A549 (cell line): ENCODE measurements at regions not wholly inside any gene's neighbourhood (a gene's known extent, or its start where the extent isn't known, plus 50 kb on each side); places are given as distances from the start of the nearest gene placed in this dataset.

Experiments used
- ATAC-seq, 2 experiments: fragments of 200-7000 bp in 1 of 2; fragments of >200 bp in 1 of 2; cut with Nextera tagmentation in 1 of 2; cut with Tn5 transposase in 1 of 2; 3 replicates each; pipeline versions ENCODE4 v1.8.0 to v1.9.1; 2018 to 2020; ENCODE audit warnings: mild to moderate bottlenecking in 1 of 2, moderate library complexity in 1 of 2
- CTCF ChIA-PET: fragments of 300-600 bp; sonication (Branson Sonifier 250); formaldehyde crosslinking; extraction: SDS; loops from one replicate; lab custom pipeline; 2021; ENCODE audit warnings: antibody characterized with exemption, inconsistent platforms; lab: Yijun Ruan, JAX
- POLR2A ChIA-PET: fragments of 350-600 bp; formaldehyde crosslinking; extraction: SDS; loops from one replicate; lab custom pipeline; 2021; ENCODE audit warnings: antibody characterized with exemption, inconsistent platforms; lab: Yijun Ruan, JAX
- DNase-seq, 2 experiments: peaks; one replicate each; pipeline versions ENCODE4 v3.0.0 to v3.0.0-alpha.2; 2011 to 2016; ENCODE audit warnings: low read depth in 1 of 2, low spot score in 1 of 2
- FAIRE-seq: peaks from 2 replicates; lab custom pipeline; 2011; peaks lifted over from hg19 to GRCh38; lab: Jason Lieb, UNC
- H3K27ac ChIP-seq, 2 experiments: fragments of >200 bp; sonication (Bioruptor Twin); formaldehyde crosslinking; 3 replicates each; pipeline ENCODE4 v1.5.1; 2016 to 2017
- H3K4me1 ChIP-seq: fragments of >200 bp; sonication (Bioruptor Twin); formaldehyde crosslinking; 3 replicates; pipeline ENCODE4 v1.6.1; 2016
- H3K4me2 ChIP-seq: fragments of >200 bp; sonication (Bioruptor Twin); formaldehyde crosslinking; 3 replicates; pipeline ENCODE4 v1.6.1; 2016
- H3K4me3 ChIP-seq: fragments of >200 bp; sonication (Bioruptor Twin); formaldehyde crosslinking; 3 replicates; pipeline ENCODE4 v1.5.1; 2016
- H3K9me3 ChIP-seq: fragments of >200 bp; sonication (Bioruptor Twin); formaldehyde crosslinking; 3 replicates; pipeline ENCODE4 v1.6.1; 2016
- ATOH8 ChIP-seq: fragments of 250-450 bp; sonication (Bioruptor Pico); IDR thresholded peaks from 2 replicates; pipeline ENCODE4 v1.5.0; 2020; ENCODE audit warnings: low read depth, mild to moderate bottlenecking, moderate library complexity
- BHLHE40 ChIP-seq: IDR thresholded peaks from 2 replicates; pipeline ENCODE4 v1.6.1; 2012; ENCODE audit warnings: low read depth, low read length, inconsistent platforms
- CHD2 ChIP-seq: fragments of 150-350 bp; IDR thresholded peaks from 2 replicates; pipeline ENCODE4 v1.6.1; 2014; ENCODE audit warnings: low read length; ENCODE audit not compliant: partially characterized antibody
- EHF ChIP-seq: fragments of 250-450 bp; sonication (Bioruptor Pico); IDR thresholded peaks from 2 replicates; pipeline ENCODE4 v1.5.0; 2020; ENCODE audit warnings: mild to moderate bottlenecking
- EP300 ChIP-seq, 2 experiments: fragments of >200 bp; sonication (Bioruptor Twin); formaldehyde crosslinking; IDR thresholded peaks; 2 replicates in 1 of 2; 3 replicates in 1 of 2; pipeline ENCODE4 v1.6.1; 2016 to 2017
- FOSB ChIP-seq: fragments of 250-450 bp; sonication (Bioruptor Pico); IDR thresholded peaks from 2 replicates; pipeline ENCODE4 v1.5.0; 2020; ENCODE audit warnings: mild to moderate bottlenecking, moderate library complexity
- FOXS1 ChIP-seq: fragments of 250-450 bp; sonication (Bioruptor Pico); IDR thresholded peaks from 2 replicates; pipeline ENCODE4 v1.5.0; 2020; ENCODE audit warnings: mild to moderate bottlenecking, moderate library complexity
- HEYL ChIP-seq: fragments of 250-450 bp; sonication (Bioruptor Pico); IDR thresholded peaks from 2 replicates; pipeline ENCODE4 v1.8.0; 2021; ENCODE audit warnings: mild to moderate bottlenecking, moderate library complexity
- HMGXB4 ChIP-seq: fragments of 250-450 bp; sonication (Bioruptor Pico); IDR thresholded peaks from 2 replicates; pipeline ENCODE4 v1.5.0; 2021; ENCODE audit warnings: mild to moderate bottlenecking, moderate library complexity, borderline replicate concordance
- HOXB13 ChIP-seq: fragments of 250-450 bp; sonication (Bioruptor Pico); IDR thresholded peaks from 2 replicates; pipeline ENCODE4 v1.5.0; 2020; ENCODE audit warnings: low read depth, mild to moderate bottlenecking, moderate library complexity
- JUN ChIP-seq, 2 experiments: fragments of >200 bp; sonication (Bioruptor Twin); formaldehyde crosslinking; IDR thresholded peaks; 2 replicates in 1 of 2; 3 replicates in 1 of 2; pipeline ENCODE4 v1.6.1; 2016 to 2017
- KDM1A ChIP-seq: fragments of 200-600 bp; sonication (generic); IDR thresholded peaks from 2 replicates; pipeline ENCODE4 v1.6.1; 2016; ENCODE audit warnings: low read depth, mild to moderate bottlenecking
- MAZ ChIP-seq: fragments of 150-350 bp; IDR thresholded peaks from 2 replicates; pipeline ENCODE4 v1.6.1; 2014; ENCODE audit warnings: antibody characterized with exemption, low read depth, low read length, borderline replicate concordance
- MYC ChIP-seq: IDR thresholded peaks from 2 replicates; pipeline ENCODE4 v1.6.1; 2012; ENCODE audit warnings: mild to moderate bottlenecking, inconsistent platforms, low read length, improper control_type of control experiment, borderline replicate concordance
- PBX3 ChIP-seq: IDR thresholded peaks from 2 replicates; pipeline ENCODE4 v1.6.1; 2012
- POLR2A ChIP-seq: IDR thresholded peaks from 2 replicates; pipeline ENCODE4 v1.6.1; 2012; ENCODE audit warnings: mild to moderate bottlenecking, low read length
- RARB ChIP-seq: fragments of 250-450 bp; sonication (Bioruptor Pico); IDR thresholded peaks from 2 replicates; pipeline ENCODE4 v1.8.0; 2021; ENCODE audit warnings: mild to moderate bottlenecking, moderate library complexity
- RCOR1 ChIP-seq: fragments of 150-350 bp; IDR thresholded peaks from 2 replicates; pipeline ENCODE4 v1.6.1; 2014; ENCODE audit warnings: antibody characterized with exemption, low read length, low read depth
- RFX5 ChIP-seq: fragments of 450-650 bp; IDR thresholded peaks from 2 replicates; pipeline ENCODE4 v1.7.1; 2014; ENCODE audit warnings: antibody characterized with exemption, mild to moderate bottlenecking, moderate library complexity
- SREBF2 ChIP-seq: fragments of 450-650 bp; IDR thresholded peaks from 2 replicates; pipeline ENCODE4 v1.6.1; 2014; ENCODE audit warnings: mild to moderate bottlenecking, moderate library complexity
- TP53 ChIP-seq: fragments of 250-450 bp; sonication (Bioruptor Pico); IDR thresholded peaks from 2 replicates; pipeline ENCODE4 v1.5.0; 2021; ENCODE audit warnings: mild to moderate bottlenecking, moderate library complexity
- USF2 ChIP-seq: fragments of 450-650 bp; IDR thresholded peaks from 2 replicates; pipeline ENCODE4 v1.6.1; 2014; ENCODE audit warnings: antibody characterized with exemption
- ZC3H11A ChIP-seq: fragments of 450-650 bp; IDR thresholded peaks from 2 replicates; pipeline ENCODE4 v1.6.1; 2014; ENCODE audit warnings: antibody characterized with exemption, mild to moderate bottlenecking
- ZFP36 ChIP-seq: fragments of 450-650 bp; IDR thresholded peaks from 2 replicates; pipeline ENCODE4 v1.6.1; 2014; ENCODE audit warnings: borderline replicate concordance; ENCODE audit not compliant: partially characterized antibody
- WGBS: methylation state at CpG from one replicate; pipeline ENCODE4 v1.1.6; 2017; ENCODE audit errors: missing lambda C conversion rate; 5-methylcytosine and 5-hydroxymethylcytosine counted together

GRCh38 chr13:47109028-47109427, 212.2 kb upstream of the HTR2A start (continued):
- TF ChIP-seq ATOH8 (CRISPR knock-in tag) = no peak
- TF ChIP-seq SREBF2 = no peak
- no peak for TF ChIP-seq POLR2A
- TF ChIP-seq PBX3 = no peak
- no peak for TF ChIP-seq HEYL
- TF ChIP-seq EHF (CRISPR knock-in tag) = no peak
- no peak for TF ChIP-seq HOXB13 (CRISPR knock-in tag)
- no peak for TF ChIP-seq KDM1A
- TF ChIP-seq USF2 = no peak
- TF ChIP-seq TP53 (CRISPR knock-in tag) = no peak
- TF ChIP-seq FOXS1 (CRISPR knock-in tag) = no peak
- TF ChIP-seq, all 56 proteins: peak for 0

GRCh38 chr13:47100214-47100853, 203.5 kb upstream of the HTR2A start:
- no peak for DNase-seq
- no peak for TF ChIP-seq CHD2
- TF ChIP-seq FOXS1 (CRISPR knock-in tag) = no peak
- no peak for TF ChIP-seq RARB (CRISPR knock-in tag)
- no peak for TF ChIP-seq USF2
- TF ChIP-seq MYC = no peak
- TF ChIP-seq RFX5 = no peak
- Histone ChIP-seq H3K4me1 (no peaks in the 10 kb centered on the region), H3K4me2 (no peak overlapping the region), H3K27ac (no peak overlapping the region), H3K9me3 (no peaks in the 10 kb centered on the region), H3K4me3 (no peak overlapping the region)
- WGBS = under 1% methylated on average over 4 of the region's 4 CpGs
- no peak for FAIRE-seq
- CTCF ChIA-PET = interaction anchor here (1.2 kb wide), 1 partner anchor 20 kb away, joined by 3 read pairs; no protein-coding TSS in a partner anchor
- POLR2A ChIA-PET = no interaction called here
- no peak for ATAC-seq

- POLR2A ChIA-PET = no interaction called here
- WGBS = 7% methylated on average over 3 of the region's 3 CpGs
- no peak for TF ChIP-seq EP300 (IDR thresholded peaks at IDR 0.05)
- H3K9me3 ChIP-seq = no peaks in the 10 kb centered on the region
- FAIRE-seq (no peak), ATAC-seq (no peak), DNase-seq (no peak)
- H3K4me3 ChIP-seq = no peak overlapping the region
- H3K4me2 ChIP-seq = no peak overlapping the region
- no peak overlapping the region for H3K27ac ChIP-seq
- H3K4me1 ChIP-seq = no peaks in the 10 kb centered on the region
- CTCF ChIA-PET = no interaction called here
These were observed 198.0 kb upstream of the HTR2A start for GRCh38 chr13:47094734-47095434.

- WGBS = 2% methylated on average over 2 of the region's 2 CpGs
- Histone ChIP-seq H3K4me1 (no peaks in the 10 kb centered on the region), H3K4me3 (no peak overlapping the region), H3K4me2 (no peak overlapping the region), H3K9me3 (no peaks in the 10 kb centered on the region), H3K27ac (no peak overlapping the region)
- CTCF ChIA-PET = no interaction called here
- FAIRE-seq (no peak), ATAC-seq (no peak), DNase-seq (no peak)
- POLR2A ChIA-PET = no interaction called here
- TF ChIP-seq RCOR1 = no peak
- no peak for TF ChIP-seq USF2
- TF ChIP-seq MAZ = no peak
- no peak for TF ChIP-seq HMGXB4
- TF ChIP-seq FOSB (CRISPR knock-in tag) = no peak
- no peak for TF ChIP-seq ZC3H11A
- no peak for TF ChIP-seq ZFP36
- TF ChIP-seq BHLHE40 = no peak
- no peak for TF ChIP-seq HOXB13 (CRISPR knock-in tag)
- no peak for TF ChIP-seq MYC
- TF ChIP-seq JUN (IDR thresholded peaks at IDR 0.05) = no peak
These were observed 195.3 kb upstream of the HTR2A start for GRCh38 chr13:47092202-47092601.
